H1 (cell line): ENCODE measurements at regions not wholly inside any gene's neighbourhood (a gene's known extent, or its start where the extent isn't known, plus 50 kb on each side); places are given as distances from the start of the nearest gene placed in this dataset.

Experiments
- CTCF ChIA-PET: fragments of 300-600 bp; sonication (Branson Sonifier 250); formaldehyde crosslinking; loops from one replicate; lab custom pipeline; 2021; ENCODE audit not compliant: partially characterized antibody; lab: Charles Lee
- POLR2A ChIA-PET: fragments of 300-600 bp; sonication (Branson Sonifier 250); formaldehyde crosslinking; loops from one replicate; lab custom pipeline; 2021; ENCODE audit warnings: inconsistent platforms; ENCODE audit not compliant: partially characterized antibody; lab: Charles Lee
- DNase-seq, 2 experiments: peaks; one replicate each; pipeline versions ENCODE4 v3.0.0 to v3.0.0-alpha.2; 2010 to 2022; ENCODE audit warnings: low spot score in 2 of 2, low read depth in 1 of 2, mixed read lengths in 1 of 2
- FAIRE-seq: peaks from 2 replicates; lab custom pipeline; 2011; peaks lifted over from hg19 to GRCh38; lab: Jason Lieb, UNC
- H2AFZ ChIP-seq: 2 replicates; pipeline ENCODE4 v1.8.1; 2012; ENCODE audit warnings: low read length, inconsistent platforms
- H2AK5ac ChIP-seq: 2 replicates; pipeline ENCODE4 v1.6.1; 2013; ENCODE audit warnings: low read depth, low read length
- H2BK120ac ChIP-seq: replicated peaks from 2 replicates; pipeline ENCODE3; 2013; ENCODE audit warnings: low read depth, low read length, inconsistent platforms
- H2BK12ac ChIP-seq: 2 replicates; pipeline ENCODE4 v1.6.1; 2013; ENCODE audit warnings: low read depth, low read length
- H2BK15ac ChIP-seq: 2 replicates; pipeline ENCODE4 v1.6.1; 2013; ENCODE audit warnings: low read length
- H2BK20ac ChIP-seq: 2 replicates; pipeline ENCODE4 v1.6.1; 2013; ENCODE audit warnings: low read length
- H2BK5ac ChIP-seq: 2 replicates; pipeline ENCODE4 v1.6.1; 2013; ENCODE audit warnings: low read depth, low read length
- H3K14ac ChIP-seq: 2 replicates; pipeline ENCODE4 v1.6.1; 2013; ENCODE audit warnings: inconsistent platforms; ENCODE audit not compliant: insufficient read length
- H3K18ac ChIP-seq: 2 replicates; pipeline ENCODE4 v1.6.1; 2013; ENCODE audit warnings: low read length; ENCODE audit errors: extremely low read depth
- H3K23ac ChIP-seq: 2 replicates; pipeline ENCODE4 v1.6.1; 2013; ENCODE audit warnings: inconsistent platforms; ENCODE audit not compliant: insufficient read length
- H3K23me2 ChIP-seq: 2 replicates; pipeline ENCODE4 v1.6.1; 2013; ENCODE audit warnings: low read depth, low read length
- H3K27ac ChIP-seq: 2 replicates; pipeline ENCODE4 v1.6.1; 2011; ENCODE audit warnings: low read depth, low read length, inconsistent platforms
- H3K27me3 ChIP-seq, 4 experiments: replicated peaks in 1 of 4; 1 replicate in 1 of 4; 2 replicates in 3 of 4; pipeline versions ENCODE4 v1.6.1 to v1.8.1; 2011 to 2013; ENCODE audit warnings: low read length in 3 of 4, mild to moderate bottlenecking in 3 of 4, inconsistent platforms in 2 of 4, mixed read lengths in 2 of 4, moderate library complexity in 1 of 4; ENCODE audit not compliant: control insufficient read depth in 3 of 4, insufficient read depth in 3 of 4; ENCODE audit errors: extremely low read depth in 1 of 4
- H3K36me3 ChIP-seq, 4 experiments: 2 replicates each; pipeline versions ENCODE4 v1.6.1 to v1.8.1; 2011 to 2013; ENCODE audit warnings: mild to moderate bottlenecking in 4 of 4, low read length in 3 of 4, moderate library complexity in 2 of 4, control low read depth in 1 of 4, inconsistent platforms in 1 of 4; ENCODE audit not compliant: insufficient read depth in 4 of 4, control insufficient read depth in 2 of 4
- H3K4ac ChIP-seq: replicated peaks from 2 replicates; pipeline ENCODE3; 2013; ENCODE audit warnings: low read length, low read depth, mixed read lengths, inconsistent platforms; ENCODE audit not compliant: insufficient read length
- H3K4me1 ChIP-seq, 4 experiments: replicated peaks in 1 of 4; 1 replicate in 1 of 4; 2 replicates in 3 of 4; pipeline versions ENCODE4 v1.6.1 to v1.8.1; 2011 to 2013; ENCODE audit warnings: low read length in 3 of 4, inconsistent platforms in 2 of 4, mixed read lengths in 1 of 4; ENCODE audit not compliant: insufficient read depth in 4 of 4, control insufficient read depth in 3 of 4
- H3K4me2 ChIP-seq, 2 experiments: 2 replicates each; pipeline versions ENCODE4 v1.6.1 to v1.8.1; 2011 to 2013; ENCODE audit warnings: low read depth in 2 of 2, low read length in 2 of 2, control low read depth in 1 of 2, inconsistent platforms in 1 of 2, mild to moderate bottlenecking in 1 of 2; ENCODE audit not compliant: insufficient read depth in 1 of 2
- H3K4me3 ChIP-seq, 4 experiments: fragments of 200-600, 300-600 bp in 1 of 4; sonication (generic), shearing (Covaris generic), sonication (Bioruptor Twin) in 1 of 4; 2 replicates each; pipeline versions ENCODE4 v1.5.1 to v1.8.1; 2011 to 2016; ENCODE audit warnings: low read length in 4 of 4, low read depth in 3 of 4, control low read depth in 2 of 4, inconsistent platforms in 2 of 4, mild to moderate bottlenecking in 2 of 4, mixed read lengths in 1 of 4, moderate library complexity in 1 of 4; ENCODE audit not compliant: insufficient read depth in 2 of 4; ENCODE audit errors: extremely low read depth in 1 of 4
- H3K56ac ChIP-seq: replicated peaks from 2 replicates; pipeline ENCODE3; 2013; ENCODE audit warnings: low read depth, mild to moderate bottlenecking, mixed read lengths, low read length, inconsistent platforms; ENCODE audit not compliant: insufficient read length
- H3K79me1 ChIP-seq: 2 replicates; pipeline ENCODE4 v1.6.1; 2013; ENCODE audit warnings: low read depth, low read length, control low read depth
- H3K79me2 ChIP-seq, 2 experiments: 2 replicates each; pipeline versions ENCODE4 v1.6.1 to v1.8.1; 2012 to 2013; ENCODE audit warnings: low read length in 2 of 2, mild to moderate bottlenecking in 2 of 2, inconsistent platforms in 1 of 2; ENCODE audit not compliant: insufficient read depth in 2 of 2, control insufficient read depth in 1 of 2
- H3K9ac ChIP-seq, 4 experiments: replicated peaks in 1 of 4; 1 replicate in 1 of 4; 2 replicates in 3 of 4; pipeline versions ENCODE4 v1.6.1 to v1.8.1; 2011 to 2013; ENCODE audit warnings: low read depth in 3 of 4, low read length in 3 of 4, control low read depth in 2 of 4, mild to moderate bottlenecking in 2 of 4, moderate library complexity in 2 of 4, inconsistent platforms in 1 of 4; ENCODE audit errors: extremely low read depth in 1 of 4
- H3K9me3 ChIP-seq, 2 experiments: 2 replicates each; pipeline versions ENCODE4 v1.6.1 to v1.8.1; 2012 to 2013; ENCODE audit warnings: mild to moderate bottlenecking in 2 of 2, moderate library complexity in 2 of 2, control low read depth in 1 of 2, inconsistent platforms in 1 of 2, low read depth in 1 of 2, low read length in 1 of 2, mixed read lengths in 1 of 2; ENCODE audit not compliant: insufficient read depth in 2 of 2
- H4K20me1 ChIP-seq, 2 experiments: replicated peaks in 1 of 2; 2 replicates each; pipeline versions ENCODE3 to v1.8.1; 2011 to 2013; ENCODE audit warnings: inconsistent platforms in 2 of 2, low read length in 2 of 2, mild to moderate bottlenecking in 1 of 2; ENCODE audit not compliant: insufficient read depth in 2 of 2, control insufficient read depth in 1 of 2
- H4K5ac ChIP-seq: 2 replicates; pipeline ENCODE4 v1.6.1; 2013; ENCODE audit warnings: low read length, low read depth, mixed read lengths, inconsistent platforms; ENCODE audit not compliant: insufficient read length
- H4K8ac ChIP-seq: 2 replicates; pipeline ENCODE4 v1.8.0; 2013; ENCODE audit warnings: mild to moderate bottlenecking, moderate library complexity, low read length, inconsistent platforms; ENCODE audit not compliant: insufficient read depth; ENCODE audit errors: extremely low read depth
- H4K91ac ChIP-seq: replicated peaks from 2 replicates; pipeline ENCODE3; 2013; ENCODE audit warnings: low read length, mixed read lengths, inconsistent platforms; ENCODE audit not compliant: insufficient read length
- ASH2L ChIP-seq: fragments of 200-600, 300-600 bp; sonication (generic); IDR thresholded peaks from one replicate; pipeline ENCODE4 v1.7.1; 2017; ENCODE audit warnings: low read length
- CHD1 ChIP-seq: IDR thresholded peaks from 2 replicates; pipeline ENCODE4 v1.6.1; 2012; ENCODE audit warnings: low read depth, low read length, improper control_type of control experiment
- CREB1 ChIP-seq: IDR thresholded peaks from 2 replicates; pipeline ENCODE4 v1.6.1; 2012; ENCODE audit warnings: inconsistent platforms
- EZH2 ChIP-seq: fragments of 200-600 bp; sonication (generic); IDR thresholded peaks from 2 replicates; pipeline ENCODE4 v1.7.1; 2012; ENCODE audit warnings: low read depth, mild to moderate bottlenecking, moderate library complexity, low read length, inconsistent platforms; ENCODE audit not compliant: severe bottlenecking
- GTF2F1 ChIP-seq: IDR thresholded peaks from 2 replicates; pipeline ENCODE4 v1.6.1; 2012; ENCODE audit warnings: low read depth, low read length, improper control_type of control experiment, borderline replicate concordance
- POU5F1 ChIP-seq: IDR thresholded peaks from 2 replicates; pipeline ENCODE4 v1.6.1; 2011; ENCODE audit warnings: low read depth, mild to moderate bottlenecking, low read length, moderate library complexity
- RFX5 ChIP-seq: IDR thresholded peaks from 2 replicates; pipeline ENCODE4 v1.6.1; 2011; ENCODE audit warnings: low read depth, low read length, improper control_type of control experiment, borderline replicate concordance
- SIN3A ChIP-seq, 2 experiments: IDR thresholded peaks in 1 of 2; conservative IDR thresholded peaks in 1 of 2; 2 replicates each; pipeline ENCODE4 v1.6.1; 2011 to 2012; ENCODE audit warnings: low read length in 2 of 2, improper control_type of control experiment in 1 of 2, low read depth in 1 of 2, mild to moderate bottlenecking in 1 of 2
- TAF1 ChIP-seq: IDR thresholded peaks from 2 replicates; pipeline ENCODE4 v1.6.1; 2011; ENCODE audit warnings: mild to moderate bottlenecking, low read depth, low read length
- WGBS, 2 experiments: shearing (Covaris generic) in 1 of 2; methylation state at CpG; one replicate each; pipeline versions ENCODE4 v1.1.6 to v1.1.7; 2013 to 2015; ENCODE audit warnings: low lambda C conversion rate in 2 of 2, mixed read lengths in 2 of 2, inconsistent platforms in 1 of 2, low coverage in 1 of 2, missing lambda C conversion rate in 1 of 2; ENCODE audit not compliant: insufficient replicate concordance in 2 of 2, insufficient coverage in 1 of 2, insufficient read length in 1 of 2; ENCODE audit errors: extremely low coverage in 1 of 2, missing lambda C conversion rate in 1 of 2; 5-methylcytosine and 5-hydroxymethylcytosine counted together

DNA sequence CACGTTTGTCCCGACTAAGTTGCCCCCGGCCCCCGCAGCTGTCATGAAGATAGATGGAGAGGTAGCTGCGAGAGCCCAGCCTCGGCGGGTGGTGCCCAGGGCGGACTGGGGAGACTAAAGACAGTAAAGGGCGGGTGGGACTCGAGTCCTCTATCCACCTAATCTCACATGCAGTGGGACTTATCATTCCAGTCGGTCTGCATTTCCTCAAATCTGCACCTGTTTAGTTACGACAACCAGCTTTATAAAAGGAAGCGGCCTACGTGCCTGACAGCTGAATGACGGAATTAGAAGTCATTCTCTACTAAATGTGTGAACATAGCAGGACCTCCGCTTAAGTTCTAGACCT is 109.8 kb upstream of the EGLN3 start:
- H3K27ac ChIP-seq: no peak overlapping the region
- CTCF ChIA-PET: interaction anchor here (1.0 to 2.6 kb wide), 5 partner anchors 22 to 220 kb away, joined by 3 to 13 read pairs (median 4); no protein-coding TSS in a partner anchor

More for the DNA sequence above, 109.8 kb upstream of the EGLN3 start:
- POLR2A ChIA-PET: interaction anchor here (0.5 to 2.1 kb wide), 11 partner anchors 8 to 211 kb away, joined by 3 to 6 read pairs (median 4); no protein-coding TSS in a partner anchor
- Histone ChIP-seq H2BK5ac (0 out of 2 replicates have a peak overlapping the region, but pooled peaks have one; percentile 39), H2BK12ac (peak overlapping the region; percentile 68)
- FAIRE-seq: no peak
- no peak for TF ChIP-seq CREB1
- no peak for TF ChIP-seq EZH2
- TF ChIP-seq SIN3A (conservative IDR thresholded peaks at IDR 0.05 in 1 of 2, IDR thresholded peaks at IDR 0.05 in 1 of 2; ENCODE audit: low read depth in 1 of 2, low read length in 2 of 2): no peak
- TF ChIP-seq CHD1: no peak
- TF ChIP-seq GTF2F1: no peak
- TF ChIP-seq RFX5: no peak
- TF ChIP-seq ASH2L: peak; percentile 18
- TF ChIP-seq POU5F1: no peak
- no peak for TF ChIP-seq TAF1
- TF ChIP-seq, all 59 proteins: peak for 1
- H3K56ac ChIP-seq: no peak overlapping the region
- H4K5ac ChIP-seq: no peak overlapping the region
- H2AK5ac ChIP-seq: no peak overlapping the region
- peaks cover 5% of the 10 kb centered on the region; the same call in 1 of the 2 replicates for H3K23me2 ChIP-seq
- H2BK15ac ChIP-seq: peak overlapping the region; percentile 1; the same call in 1 of the 2 replicates
- no peak overlapping the region for H4K8ac ChIP-seq
- peak overlapping the region; percentile 6 to 68 (median 65); a peak in 6 of 7 replicates for H3K9ac ChIP-seq
- WGBS, 2 experiments: 28% methylated on average over 16 of the region's 16 CpGs; no CpG with 5 or more reads in 1 of the 2 experiments
- peak overlapping the region; percentile 34; the same call in 1 of the 2 replicates for H2AFZ ChIP-seq
- DNase-seq: no peak
- no peak overlapping the region for H2BK20ac ChIP-seq
- no peaks in the 10 kb centered on the region for H3K9me3 ChIP-seq
- H4K91ac ChIP-seq: no peak overlapping the region
- no peaks in the 10 kb centered on the region for H3K79me2 ChIP-seq
- no peak overlapping the region for H2BK120ac ChIP-seq
- H3K14ac ChIP-seq: no peak overlapping the region
- H3K4me2 ChIP-seq: peak overlapping the region; percentile 77 to 84
- 0 out of 2 replicates have a peak overlapping the region, but pooled peaks have one; percentile 32 for H3K18ac ChIP-seq
- no peaks in the 10 kb centered on the region for H4K20me1 ChIP-seq
- no peak overlapping the region for H3K23ac ChIP-seq
- H3K36me3 ChIP-seq: no peaks in the 10 kb centered on the region
- H3K27me3 ChIP-seq: peaks cover 0 to 18% (median 13%) of the 10 kb centered on the region in 4 experiments; a peak in 5 of 7 replicates
- peak overlapping the region; percentile 45 to 66 (median 52) for H3K4me3 ChIP-seq
- no peaks in the 10 kb centered on the region for H3K79me1 ChIP-seq
- peaks cover 0 to 11% (median 6%) of the 10 kb centered on the region in 4 experiments; a peak in 6 of 7 replicates for H3K4me1 ChIP-seq
- H3K4ac ChIP-seq: no peak overlapping the region
